Amniotic stem cell (primary cell): ENCODE measurements at regions not wholly inside any gene's neighbourhood (a gene's known extent, or its start where the extent isn't known, plus 50 kb on each side); places are given as distances from the start of the nearest gene placed in this dataset.
"Not testable (repeated sequence)": the region's sequence is repeated elsewhere in the genome, so short reads cannot be mapped to it uniquely, and the experiment has no call there.

Experiments used
- DNase-seq: peaks from one replicate; lab custom pipeline; 2025; lab: John Stamatoyannopoulos, UW

DNA sequence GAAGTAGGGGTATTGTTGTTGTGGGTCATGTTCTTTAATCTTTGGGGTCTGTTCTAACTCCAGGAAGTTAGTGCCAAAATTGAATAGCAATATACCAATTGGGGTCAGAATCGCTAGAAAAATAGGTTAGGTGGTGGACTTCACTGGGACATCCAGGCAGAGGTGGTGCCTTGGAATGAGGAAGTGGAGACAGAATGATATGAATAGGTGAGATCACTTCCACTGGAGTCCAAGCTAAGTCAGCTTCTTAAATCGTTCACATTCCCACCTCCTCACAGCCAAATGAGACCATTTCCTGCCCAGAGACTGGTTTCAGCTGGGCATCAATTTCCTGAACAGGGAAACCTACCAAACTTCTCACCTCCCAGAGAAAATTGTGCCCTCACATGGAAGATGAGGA, 137.8 kb upstream of the RAB4A start:
- DNase-seq: no peak

- DNase-seq: no peak
Measured at GRCh38 chr1:229133811-229134210, 137.1 kb upstream of the RAB4A start.

DNA sequence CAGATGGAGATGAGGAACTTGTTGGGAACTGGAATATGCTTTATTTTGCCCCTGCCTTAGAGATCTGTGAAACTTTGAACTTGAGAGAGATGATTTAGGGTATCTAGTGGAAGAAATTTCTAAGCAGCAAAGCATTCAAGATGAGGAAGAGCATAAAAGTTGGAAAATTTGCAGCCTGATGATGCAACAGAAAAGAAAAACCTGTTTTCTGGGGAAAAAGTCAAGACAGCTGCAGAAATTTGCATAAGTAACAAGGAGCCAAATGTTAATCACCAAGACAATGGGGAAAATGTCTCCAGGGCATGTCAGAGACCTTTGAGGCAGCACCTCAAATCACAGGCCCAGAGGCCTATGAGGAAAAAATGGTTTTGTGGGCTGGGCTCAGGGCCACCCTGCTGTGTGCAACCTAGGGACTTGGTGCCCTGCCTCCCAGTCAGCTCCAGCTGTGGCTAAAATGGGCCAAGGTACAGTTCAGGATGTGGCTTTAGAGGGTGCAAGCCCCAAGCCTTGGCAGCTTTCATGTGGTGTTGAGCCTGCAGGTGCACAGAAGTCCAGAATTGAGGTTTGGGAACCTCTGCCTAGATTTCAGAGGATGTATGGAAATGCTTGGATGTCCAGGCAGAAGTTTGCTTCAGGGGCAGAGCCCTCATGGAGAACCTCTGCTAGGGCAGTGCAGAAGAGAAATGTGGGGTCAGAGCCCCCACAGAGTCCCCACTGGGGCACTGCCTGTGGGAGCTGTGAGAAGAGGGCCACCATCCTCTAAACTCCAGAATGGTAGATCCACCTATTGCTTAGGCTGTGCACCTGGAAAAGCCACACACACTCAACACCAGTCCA, 136.3 kb upstream of the RAB4A start:
- DNase-seq: not testable (repeated sequence)

DNA sequence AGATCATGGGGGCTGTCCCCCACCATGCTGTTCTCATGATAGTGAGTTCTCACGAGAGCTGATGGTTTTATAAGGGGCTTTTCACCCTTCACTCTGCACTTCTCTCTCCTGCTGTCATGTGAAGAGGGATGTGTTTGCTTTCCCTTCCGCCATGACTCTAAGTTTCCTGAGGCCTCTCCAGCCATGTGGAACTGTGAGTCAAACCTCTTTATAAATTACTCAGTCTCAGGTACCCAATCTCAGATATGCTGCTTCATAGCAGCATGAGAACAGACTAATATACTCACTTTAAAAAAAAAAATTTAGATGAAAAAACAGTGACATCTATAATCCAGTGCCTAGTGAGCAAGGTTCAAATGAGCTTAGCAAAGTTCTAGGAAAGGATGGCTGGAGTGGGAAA, 135.1 kb upstream of the RAB4A start:
- DNase-seq: no peak

GRCh38 chr1:229136822-229137221, 134.1 kb upstream of the RAB4A start:
- no peak for DNase-seq

GRCh38 chr1:229137271-229137670, 133.6 kb upstream of the RAB4A start:
- no peak for DNase-seq

DNA sequence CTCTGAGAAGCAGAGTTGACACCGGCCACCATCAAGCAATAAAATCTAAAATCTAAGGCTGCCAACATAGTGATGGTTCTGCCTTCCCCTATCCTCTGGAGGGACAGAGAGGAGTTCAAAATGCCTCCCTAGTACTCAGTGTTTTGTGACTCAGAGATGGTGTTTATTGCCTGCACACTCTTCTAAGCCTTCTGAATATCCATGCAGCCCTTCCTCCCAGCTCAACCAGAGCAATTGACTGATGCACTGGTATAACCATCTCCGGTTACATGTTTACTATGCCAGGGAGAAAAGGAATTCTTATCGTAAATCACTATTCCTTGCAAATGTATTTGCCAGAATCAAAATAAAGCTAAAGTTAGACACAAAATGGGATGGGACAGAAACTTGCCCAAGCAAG, 132.9 kb upstream of the RAB4A start:
- DNase-seq: no peak

GRCh38 chr1:229139331-229140118, 131.4 kb upstream of the RAB4A start:
- no peak for DNase-seq

- DNase-seq: no peak
Measured at GRCh38 chr1:229140119-229140396, 130.9 kb upstream of the RAB4A start.

DNA sequence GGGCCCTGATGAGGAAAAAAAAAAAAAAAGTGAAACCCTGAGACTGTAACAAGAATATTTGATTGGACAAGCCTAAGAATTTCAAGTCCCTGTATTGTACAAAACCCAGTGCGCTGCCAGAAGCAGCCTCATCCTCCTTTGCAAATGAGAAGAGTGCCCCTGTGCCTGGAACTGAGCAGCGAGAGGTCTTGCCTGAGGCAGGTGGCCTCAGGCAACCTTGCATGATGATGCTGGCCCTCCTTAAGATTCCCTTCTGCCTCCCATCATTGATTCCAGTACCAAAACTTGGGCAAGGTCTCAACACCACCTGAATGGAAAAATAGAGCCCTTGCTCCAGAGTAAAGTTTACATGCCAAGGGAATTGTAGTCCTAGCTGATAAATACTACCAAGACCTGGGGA, 129.6 kb upstream of the RAB4A start:
- no peak for DNase-seq

GRCh38 chr1:229141689-229142377, 129.1 kb upstream of the RAB4A start:
- DNase-seq: no peak

- DNase-seq: no peak
Measured at GRCh38 chr1:229142471-229142870, 128.4 kb upstream of the RAB4A start.

GRCh38 chr1:229146647-229147046, 124.3 kb upstream of the RAB4A start:
- no peak for DNase-seq

DNA sequence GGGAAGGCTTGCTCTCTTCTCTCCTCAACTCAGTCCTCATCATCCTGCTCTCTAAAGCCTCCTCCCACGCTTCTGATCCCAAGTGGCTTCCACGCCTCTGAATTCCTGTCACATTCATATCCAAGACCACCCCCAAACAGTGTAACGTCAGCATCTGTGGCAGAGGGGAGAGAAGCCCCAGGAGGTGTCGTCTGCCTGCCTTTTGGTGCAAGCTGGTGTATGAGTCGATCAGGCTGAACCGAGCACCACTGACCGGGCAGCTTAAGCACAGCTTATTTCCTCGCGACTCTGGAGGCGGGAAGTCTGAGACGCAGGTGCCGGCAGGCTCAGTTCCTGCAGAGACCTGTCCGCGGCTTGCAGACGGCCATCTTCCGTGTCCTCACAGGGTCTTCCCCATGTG, 123.8 kb upstream of the RAB4A start:
- no peak for DNase-seq

DNA sequence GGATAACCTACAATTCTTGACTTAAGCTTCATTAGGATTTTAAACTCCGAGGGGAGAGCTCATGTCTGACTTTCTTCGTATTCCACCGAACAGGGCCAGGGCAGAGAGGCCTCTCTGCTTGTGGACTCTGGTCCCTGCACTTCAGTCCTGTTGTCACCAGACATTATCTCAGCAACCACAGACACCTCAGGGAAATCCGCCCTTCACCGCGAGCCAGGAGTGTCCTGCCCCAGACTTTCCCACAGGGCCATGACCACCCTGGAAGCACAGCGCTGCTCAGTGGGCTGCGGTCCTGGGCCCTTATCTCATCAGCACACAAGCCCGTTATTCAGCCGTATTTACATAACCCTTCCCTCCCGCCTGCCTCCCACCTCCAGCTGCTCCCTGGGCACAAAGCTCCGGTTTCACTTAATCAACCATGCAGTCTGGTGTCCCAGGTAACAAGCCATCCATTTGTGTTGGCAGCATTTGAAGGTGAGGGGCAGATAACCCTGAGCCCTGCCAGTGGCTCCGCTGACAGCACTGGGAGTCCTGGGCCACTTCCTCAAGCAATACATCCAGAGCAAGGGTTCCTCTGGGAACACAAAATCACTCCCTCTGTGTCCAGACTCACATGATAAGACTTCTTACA, 122.8 kb upstream of the RAB4A start:
- no peak for DNase-seq

GRCh38 chr1:229148743-229149142, 122.2 kb upstream of the RAB4A start:
- DNase-seq: no peak

DNA sequence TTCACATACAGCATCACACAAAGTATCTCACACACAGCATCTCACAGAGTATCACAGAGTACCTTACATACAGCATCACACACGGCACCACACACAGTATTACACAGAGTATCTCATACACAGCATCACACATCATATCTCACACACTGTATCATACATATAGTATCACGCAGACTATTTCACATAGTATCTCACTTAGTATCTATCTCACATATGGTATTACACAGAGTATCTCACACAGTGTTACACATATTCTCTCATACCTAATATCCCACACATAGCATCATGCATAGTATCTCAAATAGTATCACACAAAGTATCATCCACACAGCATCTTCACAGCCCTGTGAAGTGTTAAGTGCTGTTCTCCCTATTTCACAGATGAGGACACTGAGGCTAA, 121.5 kb upstream of the RAB4A start:
- no peak for DNase-seq

DNA sequence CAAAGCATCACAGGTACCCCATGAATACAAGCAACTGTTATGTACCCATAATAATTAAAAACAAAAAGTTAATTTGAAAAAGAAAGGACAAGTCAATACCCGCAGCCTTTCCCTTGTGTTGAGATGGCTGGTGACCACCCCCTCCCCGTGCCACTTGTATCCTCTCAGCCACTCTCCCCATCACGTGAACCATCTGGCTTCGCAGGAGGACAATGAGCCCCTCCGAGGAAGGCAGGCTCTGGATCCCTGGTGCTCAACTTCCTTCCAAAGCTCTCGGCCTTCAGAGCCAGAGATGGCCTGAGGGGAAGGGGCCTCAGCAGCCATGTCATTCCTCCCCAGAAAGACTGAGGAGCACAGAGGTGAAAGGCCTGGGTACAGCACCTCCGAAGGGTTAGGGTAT, 120.4 kb upstream of the RAB4A start:
- DNase-seq: no peak

GRCh38 chr1:229151412-229151811, 119.5 kb upstream of the RAB4A start:
- not testable (repeated sequence) for DNase-seq

DNA sequence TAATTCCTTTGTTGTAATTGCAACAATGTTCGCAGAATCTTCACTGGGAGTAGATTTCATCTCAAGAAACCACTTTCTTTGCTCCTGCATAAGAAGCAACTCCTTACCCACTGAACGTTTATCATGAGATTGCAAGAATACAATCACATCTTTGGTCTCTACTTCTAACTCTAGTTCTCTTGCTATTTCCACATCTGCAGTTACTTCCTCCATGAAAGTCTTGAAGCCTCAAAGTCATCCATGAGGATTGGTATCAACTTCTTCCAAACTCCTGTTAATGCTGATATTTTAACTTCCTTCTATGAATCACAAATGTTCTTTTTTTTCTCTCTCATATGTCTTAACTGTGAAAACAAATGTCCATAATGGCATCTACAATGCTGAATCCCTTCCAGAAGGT, 118.6 kb upstream of the RAB4A start:
- no peak for DNase-seq

- no peak for DNase-seq
Measured at GRCh38 chr1:229153955-229154548, 116.9 kb upstream of the RAB4A start.

DNA sequence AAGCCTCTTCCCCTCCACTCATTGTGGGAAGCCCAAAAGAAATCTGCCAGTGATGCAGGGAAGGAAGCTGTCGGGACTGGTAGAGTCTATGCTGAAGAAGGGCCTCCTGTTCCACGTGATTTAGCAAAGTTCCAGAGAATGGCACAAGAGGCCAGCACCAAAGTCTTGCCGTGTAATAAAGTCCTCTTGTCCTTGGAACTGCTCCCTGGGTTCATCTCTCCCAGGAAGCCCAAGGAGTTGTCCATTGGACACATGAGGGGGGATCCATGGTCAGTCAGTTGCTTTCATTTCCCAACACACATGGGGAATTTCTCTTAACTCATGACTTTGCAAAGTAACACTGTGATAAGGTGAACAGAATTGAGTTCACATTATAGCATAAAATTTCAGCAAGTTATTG, 116.1 kb upstream of the RAB4A start:
- no peak for DNase-seq
